Activated T-cell treated with anti-CD3 and anti-CD28 coated beads, Interleukin-2, amount 50 U/mL, for 4 hours (primary cell): ENCODE measurements at regions not wholly inside any gene's neighbourhood (a gene's known extent, or its start where the extent isn't known, plus 50 kb on each side); places are given as distances from the start of the nearest gene placed in this dataset.
"Not testable (repeated sequence)": the region's sequence is repeated elsewhere in the genome, so short reads cannot be mapped to it uniquely, and the experiment has no call there.

Experiments
- ATAC-seq, 2 donors: fragments of 200-7000 bp; cut with Tn5 transposase; one replicate each; pipeline ENCODE4 v1.10.0; 2021
- DNase-seq: peaks from one replicate; pipeline ENCODE4 v3.0.0-alpha.2; 2020
- H3K27me3 Mint-ChIP-seq: one replicate; pipeline ENCODE4 v1.8.0; 2021; ENCODE audit warnings: low read depth, mixed read lengths
- H3K36me3 Mint-ChIP-seq: one replicate; pipeline ENCODE4 v1.8.0; 2022; ENCODE audit warnings: mixed read lengths; ENCODE audit not compliant: insufficient read depth
- H3K4me1 Mint-ChIP-seq: one replicate; pipeline ENCODE4 v1.8.0; 2021; ENCODE audit warnings: low read depth, mixed read lengths
- H3K4me3 Mint-ChIP-seq: one replicate; pipeline ENCODE4 v1.8.0; 2021; ENCODE audit warnings: mild to moderate bottlenecking, moderate library complexity, mixed read lengths
- H3K9me3 Mint-ChIP-seq: one replicate; pipeline ENCODE4 v1.8.0; 2021; ENCODE audit warnings: mixed read lengths

DNA sequence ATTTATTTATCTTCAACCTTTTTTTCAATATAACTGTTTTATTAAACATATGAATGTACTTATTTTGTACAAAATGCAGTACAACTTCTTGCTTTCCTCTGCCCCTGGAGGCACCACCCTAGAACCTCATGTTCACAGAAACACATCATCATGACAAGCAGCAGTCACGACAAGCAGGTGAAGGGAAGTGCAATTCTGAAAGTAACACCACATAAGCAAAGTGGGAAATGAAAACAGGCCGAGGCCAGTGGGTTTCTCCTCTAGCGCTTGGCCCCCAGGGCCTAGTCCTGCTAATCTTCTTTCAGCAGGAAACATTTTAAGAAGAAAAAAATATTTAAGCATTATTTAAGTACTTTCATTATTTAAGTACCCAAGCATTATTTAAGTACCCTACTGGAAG, 598.1 kb downstream of the SH2D4B start:
- Mint-ChIP-seq H3K4me1 (no peaks in the 10 kb centered on the region), H3K36me3 (peaks cover 1% of the 10 kb centered on the region), H3K9me3 (peaks cover 18% of the 10 kb centered on the region), H3K27me3 (peaks cover 3% of the 10 kb centered on the region), H3K4me3 (no peak overlapping the region)
- ATAC-seq (no peak), DNase-seq (no peak)

GRCh38 chr10:81136261-81136660, 598.6 kb downstream of the SH2D4B start:
- peaks cover 18% of the 10 kb centered on the region for H3K9me3 Mint-ChIP-seq
- ATAC-seq = no peak
- H3K4me3 Mint-ChIP-seq = no peak overlapping the region
- peaks cover 1% of the 10 kb centered on the region for H3K36me3 Mint-ChIP-seq
- H3K27me3 Mint-ChIP-seq = no peaks in the 10 kb centered on the region
- no peak for DNase-seq
- no peaks in the 10 kb centered on the region for H3K4me1 Mint-ChIP-seq

- H3K4me3 Mint-ChIP-seq = no peak overlapping the region
- no peaks in the 10 kb centered on the region for H3K36me3 Mint-ChIP-seq
- ATAC-seq = no peak
These were observed 608.3 kb downstream of the SH2D4B start for GRCh38 chr10:81145975-81146374.

GRCh38 chr10:81146436-81146835, 608.7 kb downstream of the SH2D4B start:
- Mint-ChIP-seq H3K9me3 (peaks cover 3% of the 10 kb centered on the region), H3K27me3 (no peaks in the 10 kb centered on the region), H3K4me3 (no peak overlapping the region), H3K36me3 (no peaks in the 10 kb centered on the region), H3K4me1 (no peaks in the 10 kb centered on the region)
- ATAC-seq (no peak), DNase-seq (no peak)

More at GRCh38 chr10:81145975-81146374, 608.3 kb downstream of the SH2D4B start:
- Mint-ChIP-seq H3K27me3 (no peaks in the 10 kb centered on the region), H3K9me3 (peaks cover 3% of the 10 kb centered on the region), H3K4me1 (no peaks in the 10 kb centered on the region)
- DNase-seq = no peak

GRCh38 chr10:81152656-81153055, 615.0 kb downstream of the SH2D4B start:
- ATAC-seq (no peak), DNase-seq (no peak)
- no peak overlapping the region for H3K4me3 Mint-ChIP-seq
- no peaks in the 10 kb centered on the region for H3K4me1 Mint-ChIP-seq
- H3K27me3 Mint-ChIP-seq = no peaks in the 10 kb centered on the region
- no peaks in the 10 kb centered on the region for H3K9me3 Mint-ChIP-seq
- no peaks in the 10 kb centered on the region for H3K36me3 Mint-ChIP-seq

GRCh38 chr10:81157681-81158080, 620.0 kb downstream of the SH2D4B start:
- H3K36me3 Mint-ChIP-seq = no peaks in the 10 kb centered on the region
- H3K4me1 Mint-ChIP-seq = no peaks in the 10 kb centered on the region
- ATAC-seq = no peak
- no peaks in the 10 kb centered on the region for H3K9me3 Mint-ChIP-seq
- DNase-seq = no peak
- no peak overlapping the region for H3K4me3 Mint-ChIP-seq
- H3K27me3 Mint-ChIP-seq = no peaks in the 10 kb centered on the region

DNA sequence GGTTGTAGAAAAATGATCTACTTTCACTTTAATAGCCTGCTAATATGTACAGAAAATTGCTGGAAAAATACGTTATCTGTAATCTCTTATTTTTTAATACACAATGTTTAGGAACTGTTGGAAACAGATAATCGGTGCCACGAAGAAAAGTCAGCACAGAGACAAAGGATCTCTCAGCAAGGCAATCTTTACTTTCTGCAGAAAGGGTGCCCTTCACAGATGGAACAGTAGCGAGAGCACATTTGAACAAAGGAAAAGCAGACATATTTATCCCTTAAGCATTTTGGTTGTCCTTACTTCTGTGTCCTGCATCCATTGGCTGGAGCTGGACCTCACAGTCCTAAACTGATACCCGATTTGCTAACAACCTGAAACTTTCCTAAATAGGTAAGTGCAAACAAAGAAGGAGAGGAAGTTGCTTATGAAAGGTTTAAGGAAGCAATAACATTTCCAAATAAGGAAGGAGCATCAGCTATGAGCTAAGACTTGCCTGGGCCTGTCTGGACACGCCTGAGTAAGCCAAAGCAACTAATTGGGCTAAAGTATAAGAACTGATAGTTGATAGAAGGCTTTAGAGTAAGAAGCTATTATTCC, 640.0 kb downstream of the SH2D4B start:
- ATAC-seq = no peak

GRCh38 chr10:81179324-81179723, 641.6 kb downstream of the SH2D4B start:
- Mint-ChIP-seq H3K36me3 (no peaks in the 10 kb centered on the region), H3K9me3 (peaks cover 24% of the 10 kb centered on the region)

More for the DNA sequence above, 640.0 kb downstream of the SH2D4B start:
- peaks cover 24% of the 10 kb centered on the region for H3K9me3 Mint-ChIP-seq
- no peaks in the 10 kb centered on the region for H3K4me1 Mint-ChIP-seq
- H3K36me3 Mint-ChIP-seq = no peaks in the 10 kb centered on the region
- H3K4me3 Mint-ChIP-seq = no peak overlapping the region
- no peak for DNase-seq
- no peaks in the 10 kb centered on the region for H3K27me3 Mint-ChIP-seq

DNA sequence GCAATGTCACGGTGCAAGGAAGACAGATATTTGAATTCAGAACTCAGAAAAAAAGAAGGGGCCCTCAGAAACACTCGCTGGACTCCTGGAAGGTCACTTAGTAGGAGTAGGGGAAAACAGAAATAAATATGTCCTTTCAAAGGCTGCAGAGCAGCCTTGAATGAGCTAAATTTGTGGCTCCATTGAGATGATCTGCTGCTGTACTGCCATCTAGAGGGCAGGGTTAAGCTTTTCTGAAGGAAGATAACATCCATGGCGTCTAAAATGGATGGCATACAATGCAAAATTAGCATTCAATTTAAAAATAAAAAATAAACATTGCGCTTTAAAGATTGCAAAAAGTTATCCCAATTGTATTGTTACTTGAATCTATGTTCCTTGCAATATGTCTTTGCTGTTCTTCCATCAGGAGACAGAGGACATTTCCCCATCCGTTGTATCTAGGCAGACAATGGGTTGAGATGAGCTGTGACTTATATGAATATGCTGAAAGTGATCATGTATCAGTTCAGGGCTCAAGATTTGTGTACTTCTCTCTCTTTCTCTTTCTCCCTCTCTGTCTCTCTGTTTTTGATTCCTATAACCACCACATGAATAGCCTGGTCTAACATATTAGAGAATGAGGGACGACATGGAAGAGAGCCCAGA, 642.2 kb downstream of the SH2D4B start:
- ATAC-seq = no peak
- Mint-ChIP-seq H3K27me3 (no peaks in the 10 kb centered on the region), H3K9me3 (peaks cover 24% of the 10 kb centered on the region)

More at GRCh38 chr10:81179324-81179723, 641.6 kb downstream of the SH2D4B start:
- DNase-seq = no peak
- Mint-ChIP-seq H3K27me3 (no peaks in the 10 kb centered on the region), H3K4me1 (no peaks in the 10 kb centered on the region), H3K4me3 (no peak overlapping the region)
- no peak for ATAC-seq

DNA sequence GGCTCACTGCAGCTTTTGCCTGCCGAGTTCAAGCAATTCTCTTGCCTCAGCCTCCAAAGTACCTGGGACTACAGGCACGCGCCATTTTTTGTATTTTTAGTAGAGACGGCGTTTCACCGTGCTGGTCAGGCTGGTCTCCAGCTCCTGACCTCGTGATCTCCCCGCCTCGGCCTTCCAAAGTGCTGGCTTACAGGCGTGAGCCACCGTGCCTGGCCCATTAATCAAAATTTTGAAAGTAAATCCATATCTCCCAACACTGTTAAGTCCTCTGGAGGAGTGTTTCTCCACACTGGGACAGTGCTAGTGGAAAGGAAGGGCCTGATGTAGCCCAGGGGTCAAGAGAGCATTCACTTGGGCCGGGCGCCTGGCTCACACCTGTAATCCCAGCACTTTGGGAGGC, 644.6 kb downstream of the SH2D4B start:
- ATAC-seq = no peak
- Mint-ChIP-seq H3K4me3 (no peak overlapping the region), H3K4me1 (no peaks in the 10 kb centered on the region), H3K36me3 (no peaks in the 10 kb centered on the region), H3K9me3 (peaks cover 18% of the 10 kb centered on the region), H3K27me3 (no peaks in the 10 kb centered on the region)
- no peak for DNase-seq

More for the DNA sequence above, 642.2 kb downstream of the SH2D4B start:
- no peak for DNase-seq
- no peaks in the 10 kb centered on the region for H3K36me3 Mint-ChIP-seq
- H3K4me1 Mint-ChIP-seq = no peaks in the 10 kb centered on the region
- H3K4me3 Mint-ChIP-seq = no peak overlapping the region

DNA sequence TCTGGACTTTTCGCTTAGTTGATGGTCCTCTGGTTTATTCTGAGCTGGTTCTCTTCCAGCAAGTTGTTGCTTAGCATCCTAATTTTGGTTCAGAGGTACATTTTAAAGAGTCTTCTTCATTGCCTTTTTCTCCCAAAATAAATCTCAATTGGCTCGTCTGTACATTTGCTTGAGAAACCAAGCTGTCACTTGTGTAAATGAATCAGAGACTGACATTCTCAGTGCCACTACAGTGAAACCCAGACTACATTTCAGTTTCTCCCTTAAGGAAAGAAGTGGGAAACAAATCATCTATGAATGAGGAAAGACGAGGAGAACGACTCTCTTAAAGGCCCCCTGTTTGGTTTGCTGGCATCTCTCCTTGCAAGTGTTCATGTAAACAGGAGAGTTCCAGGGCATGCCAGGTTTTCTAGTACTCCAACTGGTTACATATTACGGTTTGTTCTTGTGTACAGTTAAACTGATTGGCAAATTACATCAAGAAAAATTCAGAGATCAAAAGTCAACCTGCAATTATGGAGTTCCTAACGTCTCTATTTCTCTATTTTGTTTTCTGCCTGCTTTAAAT, 654.6 kb downstream of the SH2D4B start:
- ATAC-seq = no peak
- H3K27me3 Mint-ChIP-seq = no peaks in the 10 kb centered on the region
- H3K9me3 Mint-ChIP-seq = no peaks in the 10 kb centered on the region
- DNase-seq = no peak
- H3K4me3 Mint-ChIP-seq = no peak overlapping the region
- no peaks in the 10 kb centered on the region for H3K36me3 Mint-ChIP-seq
- H3K4me1 Mint-ChIP-seq = no peaks in the 10 kb centered on the region

DNA sequence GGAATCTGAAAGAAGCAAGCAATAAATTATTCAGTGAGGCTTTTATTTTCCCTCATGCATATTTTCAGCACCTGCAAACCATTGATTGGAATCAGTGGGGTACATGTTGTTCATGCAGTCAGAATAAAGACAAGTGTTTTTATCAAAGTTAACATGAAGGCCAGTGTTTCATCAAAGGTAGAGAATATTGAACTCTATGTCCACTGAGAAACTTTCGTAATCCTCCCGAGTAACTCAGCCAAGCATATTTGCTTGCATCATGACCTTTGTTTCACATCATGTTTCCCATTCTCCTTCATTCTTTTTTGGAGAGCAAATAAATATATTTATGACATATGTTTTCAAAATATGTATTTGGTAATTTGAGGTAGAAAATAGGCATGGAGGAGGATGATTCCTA, 663.1 kb downstream of the SH2D4B start:
- ATAC-seq (no peak), DNase-seq (no peak)
- Mint-ChIP-seq H3K4me3 (no peak overlapping the region), H3K9me3 (no peaks in the 10 kb centered on the region), H3K36me3 (no peaks in the 10 kb centered on the region), H3K4me1 (no peaks in the 10 kb centered on the region), H3K27me3 (no peaks in the 10 kb centered on the region)

GRCh38 chr10:81207359-81207758, 667.6 kb upstream of the NRG3 start:
- not testable (repeated sequence) for H3K27me3 Mint-ChIP-seq, H3K36me3 Mint-ChIP-seq, ATAC-seq, H3K4me3 Mint-ChIP-seq, H3K4me1 Mint-ChIP-seq, H3K9me3 Mint-ChIP-seq, DNase-seq

- no peaks in the 10 kb centered on the region for H3K9me3 Mint-ChIP-seq
- DNase-seq (no peak), ATAC-seq (no peak)
- no peaks in the 10 kb centered on the region for H3K4me1 Mint-ChIP-seq
- H3K4me3 Mint-ChIP-seq = no peak overlapping the region
- no peaks in the 10 kb centered on the region for H3K36me3 Mint-ChIP-seq
- H3K27me3 Mint-ChIP-seq = no peaks in the 10 kb centered on the region
These were observed 661.6 kb upstream of the NRG3 start for GRCh38 chr10:81213370-81213769.

DNA sequence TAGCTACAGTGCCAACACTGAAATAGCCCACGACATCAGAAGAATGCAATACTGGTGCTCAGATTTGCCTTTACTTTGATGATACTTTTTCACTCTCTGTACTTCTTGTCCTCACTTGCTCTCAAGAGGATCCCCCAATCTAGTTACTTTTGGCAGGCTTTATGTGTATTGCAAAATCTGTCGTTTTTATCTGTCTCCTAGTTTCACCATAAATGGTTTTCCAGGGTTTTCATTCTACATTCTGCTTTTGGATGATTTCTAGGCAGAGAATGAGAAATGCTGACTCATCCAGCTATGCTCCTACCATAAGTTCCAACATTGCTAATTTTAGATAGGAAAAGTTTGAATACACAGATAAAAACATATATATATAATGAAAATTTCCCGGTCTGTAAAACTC, 659.5 kb upstream of the NRG3 start:
- no peaks in the 10 kb centered on the region for H3K4me1 Mint-ChIP-seq
- H3K27me3 Mint-ChIP-seq = no peaks in the 10 kb centered on the region
- no peak overlapping the region for H3K4me3 Mint-ChIP-seq
- H3K9me3 Mint-ChIP-seq = no peaks in the 10 kb centered on the region
- H3K36me3 Mint-ChIP-seq = no peaks in the 10 kb centered on the region
- DNase-seq (no peak), ATAC-seq (no peak)
